Astrocyte (in vitro differentiated cells and primary cell): ENCODE measurements at regions not wholly inside any gene's neighbourhood (a gene's known extent, or its start where the extent isn't known, plus 50 kb on each side); places are given as distances from the start of the nearest gene placed in this dataset.

ENCODE experiments used
- EZH2 ChIP-seq: IDR thresholded peaks from 2 replicates; pipeline ENCODE4 v1.6.1; 2012; ENCODE audit warnings: mild to moderate bottlenecking, low read length, inconsistent platforms; ENCODE audit not compliant: insufficient read depth
- TF ChIP-seq, protein P1 (sequence below): IDR thresholded peaks from 2 replicates; pipeline ENCODE4 v1.5.1; 2011; ENCODE audit warnings: low read depth, mild to moderate bottlenecking, inconsistent platforms, low read length, moderate library complexity; ENCODE audit not compliant: insufficient read depth

DNA sequence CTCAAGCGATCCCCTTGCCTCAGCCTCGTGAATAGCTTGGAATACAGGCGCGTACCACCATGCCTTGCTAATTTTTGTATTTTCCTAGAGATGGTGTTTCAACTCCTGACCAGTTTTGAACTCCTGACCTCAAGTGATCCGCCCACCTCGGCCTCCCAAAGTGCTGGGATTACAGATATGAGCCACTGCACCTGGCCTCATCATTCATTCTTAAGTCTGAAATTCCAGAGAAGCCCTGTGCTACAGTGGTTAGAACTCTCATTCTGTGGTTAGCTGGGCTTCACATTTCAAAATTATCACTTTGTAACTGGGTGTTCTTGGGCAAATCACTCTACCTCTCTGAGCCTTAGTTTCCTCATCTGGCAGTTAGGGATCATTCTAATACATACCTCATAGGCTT is 86.1 kb upstream of the POU3F1 start:
- TF ChIP-seq EZH2 = no peak
- TF ChIP-seq, protein P1, sequence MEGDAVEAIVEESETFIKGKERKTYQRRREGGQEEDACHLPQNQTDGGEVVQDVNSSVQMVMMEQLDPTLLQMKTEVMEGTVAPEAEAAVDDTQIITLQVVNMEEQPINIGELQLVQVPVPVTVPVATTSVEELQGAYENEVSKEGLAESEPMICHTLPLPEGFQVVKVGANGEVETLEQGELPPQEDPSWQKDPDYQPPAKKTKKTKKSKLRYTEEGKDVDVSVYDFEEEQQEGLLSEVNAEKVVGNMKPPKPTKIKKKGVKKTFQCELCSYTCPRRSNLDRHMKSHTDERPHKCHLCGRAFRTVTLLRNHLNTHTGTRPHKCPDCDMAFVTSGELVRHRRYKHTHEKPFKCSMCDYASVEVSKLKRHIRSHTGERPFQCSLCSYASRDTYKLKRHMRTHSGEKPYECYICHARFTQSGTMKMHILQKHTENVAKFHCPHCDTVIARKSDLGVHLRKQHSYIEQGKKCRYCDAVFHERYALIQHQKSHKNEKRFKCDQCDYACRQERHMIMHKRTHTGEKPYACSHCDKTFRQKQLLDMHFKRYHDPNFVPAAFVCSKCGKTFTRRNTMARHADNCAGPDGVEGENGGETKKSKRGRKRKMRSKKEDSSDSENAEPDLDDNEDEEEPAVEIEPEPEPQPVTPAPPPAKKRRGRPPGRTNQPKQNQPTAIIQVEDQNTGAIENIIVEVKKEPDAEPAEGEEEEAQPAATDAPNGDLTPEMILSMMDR = no peak
